GM12892 (cell line): ENCODE measurements at regions not wholly inside any gene's neighbourhood (a gene's known extent, or its start where the extent isn't known, plus 50 kb on each side); places are given as distances from the start of the nearest gene placed in this dataset.
"Not testable (repeated sequence)": the region's sequence is repeated elsewhere in the genome, so short reads cannot be mapped to it uniquely, and the experiment has no call there.

Source experiments
- DNase-seq: peaks from one replicate; pipeline ENCODE4 v3.0.0; 2011; ENCODE audit not compliant: insufficient read length
- FAIRE-seq: peaks from 2 replicates; lab custom pipeline; 2011; peaks lifted over from hg19 to GRCh38; lab: Jason Lieb, UNC
- POLR2A ChIP-seq: IDR thresholded peaks from 2 replicates; pipeline ENCODE4 v1.6.1; 2011; ENCODE audit warnings: low read depth, low read length, control low read depth
- POLR2AphosphoS5 ChIP-seq: IDR thresholded peaks from 2 replicates; pipeline ENCODE4 v1.6.1; 2011; ENCODE audit warnings: low read depth, low read length, control low read depth
- TAF1 ChIP-seq: IDR thresholded peaks from 2 replicates; pipeline ENCODE4 v1.6.1; 2011; ENCODE audit warnings: low read depth, mild to moderate bottlenecking, control low read depth, low read length, borderline replicate concordance

DNA sequence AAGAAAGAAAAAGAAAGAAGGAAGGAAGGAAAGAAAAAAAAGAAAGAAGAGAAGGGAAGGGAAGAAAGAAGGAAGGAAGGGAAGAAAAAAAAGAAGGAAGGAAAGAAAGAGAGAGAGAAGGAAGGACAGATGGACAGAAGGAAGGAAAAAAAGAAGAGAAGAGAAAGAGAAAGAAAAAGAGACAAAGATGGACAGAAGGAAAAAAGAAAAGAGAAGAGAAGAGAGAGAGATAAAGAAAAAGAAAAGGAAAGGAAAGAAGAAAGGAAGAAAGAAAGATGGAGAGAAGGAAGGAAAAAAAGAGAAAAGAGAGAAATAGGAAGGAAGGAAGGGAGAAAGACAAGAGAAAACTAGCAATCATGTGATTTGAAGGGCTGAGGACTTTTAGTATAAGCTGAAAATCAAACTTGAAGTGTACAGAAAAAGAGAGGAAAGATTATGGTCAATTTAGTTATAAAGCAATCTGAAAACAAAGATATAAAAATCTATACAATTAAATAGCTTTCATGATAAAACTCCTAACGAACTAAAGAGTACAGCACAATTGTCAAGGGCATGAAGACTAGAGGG, 115.3 kb downstream of the LTN1 start:
- FAIRE-seq, result no peak

DNA sequence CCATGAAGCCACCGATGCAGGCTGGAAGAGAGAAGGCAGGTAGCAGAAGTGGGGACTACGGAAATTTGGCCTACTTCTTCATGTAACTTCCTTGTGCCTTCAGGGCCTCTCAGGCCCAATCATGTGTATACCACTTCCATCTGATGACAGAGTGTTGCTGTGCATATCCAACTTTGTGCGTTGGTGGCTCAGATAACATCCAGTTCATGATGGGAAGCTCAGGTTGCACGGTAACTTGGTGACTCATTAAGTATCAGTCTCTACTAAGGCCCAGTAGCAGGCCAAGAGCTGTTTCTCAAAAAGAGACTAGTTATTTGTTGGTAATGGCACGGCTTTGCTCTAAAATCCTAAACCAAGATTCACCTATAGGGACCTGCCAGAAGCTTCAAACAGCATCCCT, 117.6 kb downstream of the LTN1 start:
- DNase-seq (no peak), FAIRE-seq (no peak)
- TF ChIP-seq POLR2A (no peak), POLR2AphosphoS5 (no peak), TAF1 (no peak)

More for the DNA sequence above, 115.3 kb downstream of the LTN1 start:
- no peak for DNase-seq
- TF ChIP-seq POLR2AphosphoS5 (no peak), TAF1 (no peak), POLR2A (no peak)

DNA sequence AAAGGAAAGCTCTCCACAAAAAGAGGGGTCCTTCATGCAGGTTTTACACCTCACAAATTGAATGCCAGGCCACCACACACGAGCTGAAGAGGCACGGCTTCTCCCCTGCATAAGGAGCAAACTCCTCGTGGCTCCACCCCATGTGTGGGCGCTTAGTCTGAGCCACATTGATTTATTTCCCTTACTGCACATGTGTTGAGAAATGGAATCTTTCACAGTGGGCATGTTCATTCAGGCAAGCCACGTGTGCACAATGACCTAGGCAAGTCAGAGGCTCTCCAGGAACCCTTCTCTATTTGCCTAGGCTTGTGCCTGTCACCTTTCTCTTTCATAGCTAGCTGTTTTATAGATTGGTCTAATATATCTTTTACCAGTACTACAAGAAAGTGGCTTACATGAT, 120.5 kb downstream of the LTN1 start:
- TF ChIP-seq POLR2AphosphoS5 (no peak), TAF1 (no peak), POLR2A (no peak)
- FAIRE-seq, result no peak
- DNase-seq, result no peak

DNA sequence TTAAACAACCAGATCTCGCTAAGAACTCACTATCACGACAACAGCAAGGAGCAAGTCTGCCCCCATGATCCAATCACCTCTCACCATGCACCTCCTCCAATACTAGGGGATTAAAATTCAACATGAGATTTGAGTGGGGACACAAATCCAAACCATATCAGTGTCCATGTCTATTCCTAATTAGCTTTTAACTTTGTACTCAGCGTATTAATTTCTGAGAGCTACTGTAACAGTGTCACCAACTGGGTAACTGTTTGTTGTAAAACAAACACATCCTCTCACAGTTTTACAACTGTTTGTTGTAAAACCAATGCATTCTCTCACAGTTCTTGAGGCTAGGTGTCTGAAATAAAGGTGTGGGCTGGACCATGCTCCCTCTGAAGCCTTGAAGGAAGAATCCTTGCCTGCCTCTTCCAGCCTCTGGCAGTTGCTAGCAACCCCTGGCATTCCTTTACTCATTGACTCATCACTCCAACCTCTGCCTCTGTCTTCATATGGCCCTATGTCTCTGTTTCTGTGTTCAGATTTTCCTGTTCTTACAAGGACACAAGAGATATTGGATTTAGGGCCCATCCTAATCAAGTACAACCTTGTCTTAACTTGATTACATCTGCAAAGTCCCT, 121.2 kb downstream of the LTN1 start:
- FAIRE-seq (no peak), DNase-seq (no peak)
- no peak for TF ChIP-seq POLR2AphosphoS5
- TF ChIP-seq POLR2A, result no peak
- TF ChIP-seq TAF1, result no peak

DNA sequence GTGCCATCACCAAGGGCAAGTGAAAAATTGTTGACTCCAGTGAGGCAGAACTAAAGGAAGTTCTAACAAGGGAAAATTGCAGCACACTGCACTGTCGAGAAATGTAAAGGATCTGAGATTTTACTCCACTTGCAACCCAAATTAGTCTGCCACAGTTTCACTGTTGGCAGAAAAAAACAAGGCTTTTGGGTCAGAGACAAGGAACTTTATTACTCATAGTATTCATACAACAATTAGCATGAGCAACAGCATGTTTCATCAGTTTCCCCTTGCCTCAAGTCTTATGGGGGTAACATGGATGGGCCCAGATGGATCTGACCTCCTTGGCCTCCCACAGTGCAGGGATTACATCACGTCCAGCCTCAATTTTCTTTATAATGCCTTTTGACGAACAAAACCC, 125.3 kb downstream of the LTN1 start:
- TF ChIP-seq POLR2A (no peak), TAF1 (no peak), POLR2AphosphoS5 (no peak)
- DNase-seq (no peak), FAIRE-seq (no peak)

DNA sequence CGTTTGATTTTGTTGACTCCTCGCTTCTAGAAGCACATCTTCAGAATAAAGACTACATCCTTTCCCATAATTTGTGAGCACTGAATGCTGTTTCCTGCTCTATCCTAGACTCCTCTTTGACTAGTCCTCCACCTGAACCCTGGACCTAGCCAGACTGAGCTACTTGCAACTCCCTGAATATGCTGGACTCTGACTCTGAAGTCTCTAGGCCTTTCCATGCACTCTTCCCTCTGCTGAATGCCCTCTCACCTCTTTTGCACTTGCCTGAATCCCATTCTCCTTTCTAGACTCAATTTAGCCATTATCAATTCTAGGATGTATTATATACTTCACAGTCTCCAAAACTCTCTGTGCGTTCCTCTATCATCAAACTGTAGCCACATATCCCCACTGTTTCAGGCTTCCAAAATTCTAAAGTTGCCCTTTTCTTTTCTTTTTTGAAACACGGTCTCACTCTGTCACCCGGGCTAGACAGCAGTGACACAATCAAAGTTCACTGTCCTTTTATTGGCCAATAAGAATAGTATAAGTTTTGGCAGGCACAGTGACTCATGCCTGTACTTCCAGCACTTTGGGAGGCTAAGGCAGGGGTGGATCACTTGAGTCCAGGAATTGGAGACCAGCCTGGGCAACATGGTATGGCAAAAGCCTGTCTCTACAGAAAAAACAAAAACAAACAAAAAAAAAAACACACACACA, 127.0 kb downstream of the LTN1 start:
- TF ChIP-seq POLR2A, result no peak
- no peak for TF ChIP-seq POLR2AphosphoS5
- no peak for TF ChIP-seq TAF1
- FAIRE-seq, result no peak
- no peak for DNase-seq

DNA sequence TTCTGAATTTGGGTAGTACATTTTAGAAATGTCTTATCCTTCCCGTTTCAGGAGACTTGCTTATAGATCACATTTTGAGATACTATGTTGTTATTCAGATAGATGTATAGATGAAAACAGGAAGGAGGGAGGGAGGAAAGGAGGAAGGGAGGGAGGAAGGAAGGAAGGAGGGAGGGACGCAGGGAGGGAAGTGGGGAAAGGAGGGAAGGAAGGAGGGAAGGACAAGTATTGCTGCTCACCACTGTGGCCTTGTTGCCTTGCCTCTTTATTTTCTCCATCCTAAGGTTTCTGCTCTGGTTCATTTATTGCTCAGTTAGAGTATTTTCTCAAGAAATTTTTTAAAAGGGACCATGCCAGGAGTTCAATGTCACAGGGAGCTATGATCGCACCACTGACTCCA, 134.3 kb downstream of the LTN1 start:
- DNase-seq (no peak), FAIRE-seq (no peak)
- no peak for TF ChIP-seq POLR2AphosphoS5
- TF ChIP-seq TAF1, result no peak
- TF ChIP-seq POLR2A, result no peak

DNA sequence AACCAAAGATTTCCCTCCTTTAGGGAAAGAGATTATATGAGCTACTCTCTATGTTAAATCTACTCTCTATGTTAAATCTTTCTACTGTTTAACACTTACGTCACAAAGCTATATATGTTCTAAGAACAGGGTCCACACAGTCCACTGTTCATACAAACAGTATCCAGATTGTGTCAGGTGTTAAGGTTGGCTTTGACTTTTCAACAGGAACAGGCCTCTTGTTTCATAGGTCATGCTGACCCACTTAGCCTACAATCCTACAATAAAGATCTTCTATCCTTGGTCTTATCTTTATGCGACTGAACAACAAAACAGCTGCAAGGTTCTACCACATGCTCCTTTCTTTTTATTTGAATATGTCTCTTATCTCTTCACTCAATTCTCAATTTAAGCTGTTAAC, 134.9 kb downstream of the LTN1 start:
- TF ChIP-seq POLR2AphosphoS5 (no peak), TAF1 (no peak), POLR2A (no peak)
- FAIRE-seq (no peak), DNase-seq (no peak)

DNA sequence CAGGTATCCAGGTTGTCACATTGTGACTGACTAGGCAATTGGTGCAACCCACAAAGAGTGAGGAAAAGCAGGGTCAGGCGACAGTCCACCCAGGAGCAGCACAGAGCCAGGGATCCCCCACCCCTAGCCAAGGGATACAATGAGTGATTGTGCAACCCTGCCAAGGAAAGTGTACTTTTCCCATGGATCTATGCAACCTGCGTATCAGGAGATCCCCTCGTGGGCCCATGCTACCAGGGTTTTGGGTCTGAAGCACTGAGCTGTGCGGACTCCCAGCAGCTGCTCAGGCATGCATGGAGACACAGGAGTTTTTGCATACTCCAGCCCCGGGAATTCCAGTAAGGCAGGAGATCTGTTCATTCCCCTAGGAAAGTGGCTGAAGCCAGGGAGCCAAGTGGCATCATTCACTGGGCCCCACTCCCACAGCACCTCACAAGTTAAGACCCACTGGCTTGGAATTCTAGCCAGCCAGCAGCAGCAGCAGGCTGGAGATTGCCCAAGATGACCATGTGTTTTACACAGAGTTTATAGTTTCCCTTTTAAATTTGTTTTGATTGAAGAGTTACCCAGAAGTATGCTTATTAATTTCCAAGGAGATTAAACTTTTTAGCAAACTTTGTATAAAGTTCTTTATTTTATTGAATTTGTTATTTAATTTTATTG, 136.0 kb downstream of the LTN1 start:
- FAIRE-seq (no peak), DNase-seq (no peak)
- TF ChIP-seq POLR2A (no peak), TAF1 (no peak), POLR2AphosphoS5 (no peak)

DNA sequence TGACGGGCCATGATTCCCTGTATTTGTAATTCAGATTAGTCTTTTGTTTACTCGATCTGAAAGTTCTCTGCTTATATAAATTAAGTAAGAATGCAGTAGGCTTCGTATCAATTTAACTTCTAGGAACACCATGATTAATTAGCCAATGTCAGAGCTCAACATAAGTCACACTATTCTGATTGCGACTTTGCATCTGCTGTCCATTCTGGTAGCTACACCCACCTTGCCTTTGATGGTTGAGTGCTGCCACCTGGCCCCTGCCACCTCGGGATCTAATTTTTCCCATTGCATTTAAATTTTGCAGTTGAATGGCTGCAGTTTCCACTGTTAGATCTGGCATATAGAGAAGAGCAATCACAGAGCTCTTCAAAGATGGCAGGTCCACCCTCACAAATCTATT, 140.0 kb downstream of the LTN1 start:
- TF ChIP-seq POLR2AphosphoS5 (no peak), TAF1 (no peak), POLR2A (no peak)
- no peak for FAIRE-seq
- DNase-seq, result no peak

DNA sequence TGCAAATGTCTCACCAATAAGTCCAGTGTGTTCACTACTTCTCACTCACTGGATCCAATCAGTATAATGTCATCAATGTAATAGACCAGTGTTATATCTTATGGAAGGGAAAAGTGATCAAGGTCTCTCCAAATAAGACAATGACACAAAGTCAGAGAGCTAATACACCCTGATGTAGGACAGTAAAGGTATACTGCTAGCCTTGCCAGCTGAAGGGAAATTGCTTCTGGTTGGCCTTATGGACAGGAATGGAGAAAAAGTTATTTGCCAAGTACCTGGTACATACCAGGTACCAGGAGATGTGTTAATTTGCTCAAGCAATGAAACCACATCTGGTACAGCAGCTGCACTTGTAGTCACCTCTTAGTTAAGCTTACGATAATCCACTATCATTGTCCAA, 141.0 kb downstream of the LTN1 start:
- no peak for DNase-seq
- no peak for FAIRE-seq
- TF ChIP-seq POLR2A (no peak), TAF1 (no peak), POLR2AphosphoS5 (no peak)

DNA sequence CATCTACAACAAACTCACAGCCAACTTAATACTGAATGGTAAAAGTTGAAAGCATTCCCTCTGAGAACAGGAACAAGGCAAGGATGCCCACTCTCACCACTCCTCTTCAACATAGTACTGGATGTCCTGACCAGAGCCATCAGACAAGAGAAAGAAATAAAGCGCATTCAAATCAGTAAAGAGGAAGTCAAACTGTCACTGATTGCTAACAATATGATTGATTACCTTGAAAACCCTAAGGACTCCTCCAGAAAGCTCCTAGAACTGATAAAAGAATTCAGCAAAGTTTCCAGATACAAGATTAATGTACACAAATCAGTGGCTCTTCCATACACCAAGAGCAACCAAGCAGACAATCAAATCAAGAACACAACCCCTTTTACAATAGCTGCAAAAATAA, 153.4 kb downstream of the LTN1 start:
- not testable (repeated sequence) for DNase-seq, FAIRE-seq

DNA sequence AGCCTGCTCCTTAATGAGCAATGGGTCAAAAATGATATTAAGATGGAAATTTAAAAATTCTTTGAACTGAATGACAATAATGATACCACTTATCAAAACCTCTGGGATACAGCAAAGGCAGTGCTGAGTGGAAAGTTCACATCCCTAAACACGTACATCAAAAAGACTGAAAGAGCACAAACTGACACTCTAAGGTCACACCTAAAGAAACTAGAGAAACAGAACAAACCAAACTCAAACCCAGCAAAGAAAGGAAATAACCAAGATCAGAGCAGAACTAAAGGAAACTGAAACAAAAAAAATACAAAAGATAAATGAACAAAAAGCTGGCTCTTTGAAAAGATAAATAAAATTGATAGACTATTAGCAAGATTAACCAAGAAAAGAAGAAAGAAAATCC, 155.3 kb downstream of the LTN1 start:
- not testable (repeated sequence) for FAIRE-seq, DNase-seq

DNA sequence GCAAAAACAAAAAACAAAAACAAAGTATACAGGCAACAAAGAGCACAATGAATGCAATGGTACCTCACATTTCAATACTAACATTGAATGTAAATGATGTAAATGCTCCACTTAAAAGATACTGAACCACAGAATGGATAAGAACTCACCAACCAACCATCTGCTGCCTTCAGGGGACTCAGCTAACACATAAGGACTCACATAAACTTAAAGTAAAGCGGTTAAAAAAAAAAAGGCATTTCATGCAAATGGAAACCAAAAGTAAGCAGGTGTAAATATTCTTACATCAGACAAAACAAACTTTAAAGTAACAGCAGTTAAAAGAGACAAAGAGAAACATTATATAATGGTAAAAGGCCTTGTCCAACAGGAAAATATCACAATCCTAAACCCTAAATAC, 156.1 kb downstream of the LTN1 start:
- FAIRE-seq, DNase-seq: not testable (repeated sequence)
